AG09309 (cell line): ENCODE measurements at regions not wholly inside any gene's neighbourhood (a gene's known extent, or its start where the extent isn't known, plus 50 kb on each side); places are given as distances from the start of the nearest gene placed in this dataset.

Experiments
- DNase-seq: peaks from one replicate; pipeline ENCODE4 v3.0.0-alpha.2; 2010; ENCODE audit warnings: low read depth
- H3K4me3 ChIP-seq: 2 replicates; pipeline ENCODE4 v1.5.1; 2011; ENCODE audit warnings: mild to moderate bottlenecking, low read depth, low read length, moderate library complexity; ENCODE audit not compliant: control insufficient read depth
- TF ChIP-seq, protein P1 (sequence below): IDR thresholded peaks from 2 replicates; pipeline ENCODE4 v1.5.1; 2011; ENCODE audit warnings: mild to moderate bottlenecking, low read depth, low read length, inconsistent platforms; ENCODE audit not compliant: insufficient read depth, control insufficient read depth; ENCODE audit errors: missing control alignments

DNA sequence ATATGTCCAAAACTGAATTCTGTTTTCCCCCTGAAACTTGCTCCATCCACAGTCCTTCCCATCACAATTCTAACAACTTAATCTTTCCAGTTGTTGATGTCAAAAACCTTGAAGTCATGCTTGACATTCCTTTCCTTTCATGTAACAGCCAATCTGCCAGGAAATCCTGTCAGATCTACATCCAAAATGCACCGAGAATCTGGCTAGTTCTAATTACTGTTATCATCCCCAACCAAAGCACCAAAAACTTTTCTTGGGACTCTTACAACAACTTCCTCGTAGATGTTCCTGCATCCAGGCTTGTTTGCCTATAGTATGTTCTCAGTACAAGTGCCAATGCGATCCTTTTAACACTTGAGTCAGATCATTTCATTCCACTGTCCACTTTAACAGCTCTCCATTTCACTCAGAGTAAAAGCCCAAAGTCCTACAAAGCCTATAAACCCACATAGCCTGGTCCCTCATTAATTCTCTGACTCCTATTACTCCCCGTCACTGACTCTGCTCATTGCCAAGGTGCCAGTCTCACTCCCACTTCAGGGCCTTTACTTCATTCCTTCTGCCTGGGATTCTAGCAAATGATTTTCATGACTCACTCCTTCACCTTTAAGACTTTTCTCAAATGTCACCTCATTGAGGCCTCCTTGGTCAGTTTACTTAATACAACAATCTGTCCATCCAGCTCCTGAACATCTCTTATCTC is 493.2 kb upstream of the NFIA start:
- TF ChIP-seq, protein P1, sequence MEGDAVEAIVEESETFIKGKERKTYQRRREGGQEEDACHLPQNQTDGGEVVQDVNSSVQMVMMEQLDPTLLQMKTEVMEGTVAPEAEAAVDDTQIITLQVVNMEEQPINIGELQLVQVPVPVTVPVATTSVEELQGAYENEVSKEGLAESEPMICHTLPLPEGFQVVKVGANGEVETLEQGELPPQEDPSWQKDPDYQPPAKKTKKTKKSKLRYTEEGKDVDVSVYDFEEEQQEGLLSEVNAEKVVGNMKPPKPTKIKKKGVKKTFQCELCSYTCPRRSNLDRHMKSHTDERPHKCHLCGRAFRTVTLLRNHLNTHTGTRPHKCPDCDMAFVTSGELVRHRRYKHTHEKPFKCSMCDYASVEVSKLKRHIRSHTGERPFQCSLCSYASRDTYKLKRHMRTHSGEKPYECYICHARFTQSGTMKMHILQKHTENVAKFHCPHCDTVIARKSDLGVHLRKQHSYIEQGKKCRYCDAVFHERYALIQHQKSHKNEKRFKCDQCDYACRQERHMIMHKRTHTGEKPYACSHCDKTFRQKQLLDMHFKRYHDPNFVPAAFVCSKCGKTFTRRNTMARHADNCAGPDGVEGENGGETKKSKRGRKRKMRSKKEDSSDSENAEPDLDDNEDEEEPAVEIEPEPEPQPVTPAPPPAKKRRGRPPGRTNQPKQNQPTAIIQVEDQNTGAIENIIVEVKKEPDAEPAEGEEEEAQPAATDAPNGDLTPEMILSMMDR: no peak
- H3K4me3 ChIP-seq: no peak overlapping the region
- no peak for DNase-seq

DNA sequence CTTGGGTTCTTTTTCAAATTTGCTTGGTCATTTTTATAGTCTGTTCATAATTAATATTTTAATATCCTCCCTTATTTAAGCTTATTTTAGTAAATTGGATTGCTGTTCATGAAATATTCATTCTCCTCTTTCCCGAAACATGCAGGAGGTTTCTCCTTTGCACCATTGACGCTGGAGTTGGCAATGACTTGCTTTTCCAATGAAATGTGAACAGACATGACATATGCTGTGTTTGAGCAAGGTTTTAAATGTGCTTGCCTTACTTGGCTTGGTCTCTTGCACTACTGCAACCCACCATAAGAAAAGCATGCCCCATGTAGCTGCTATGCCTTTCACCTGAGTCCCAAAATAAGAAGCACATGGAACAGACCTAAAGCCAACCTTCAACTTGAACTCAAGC is 498.0 kb upstream of the NFIA start:
- no peak overlapping the region for H3K4me3 ChIP-seq
- no peak for DNase-seq
- TF ChIP-seq, protein P1: no peak

DNA sequence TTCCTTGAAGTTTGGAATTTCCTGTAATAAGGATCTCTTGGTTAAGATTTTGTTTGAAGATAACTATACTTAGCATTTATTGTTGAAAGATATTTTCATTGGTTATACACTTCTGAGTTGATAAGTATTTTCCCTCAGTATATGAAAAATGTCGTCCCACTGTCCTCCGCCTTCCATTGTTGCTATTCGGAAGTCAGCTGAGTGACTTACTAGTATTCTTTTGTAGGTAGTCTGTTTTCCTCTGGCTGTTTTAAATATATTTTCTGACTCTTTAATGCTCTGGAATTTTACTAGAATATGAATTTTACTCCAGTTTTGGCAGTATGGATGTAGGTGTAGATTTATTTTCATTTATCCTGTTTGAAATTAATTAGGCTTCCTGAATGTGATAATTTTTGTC is 498.7 kb upstream of the NFIA start:
- no peak for DNase-seq
- TF ChIP-seq, protein P1: no peak
- H3K4me3 ChIP-seq: no peak overlapping the region

DNA sequence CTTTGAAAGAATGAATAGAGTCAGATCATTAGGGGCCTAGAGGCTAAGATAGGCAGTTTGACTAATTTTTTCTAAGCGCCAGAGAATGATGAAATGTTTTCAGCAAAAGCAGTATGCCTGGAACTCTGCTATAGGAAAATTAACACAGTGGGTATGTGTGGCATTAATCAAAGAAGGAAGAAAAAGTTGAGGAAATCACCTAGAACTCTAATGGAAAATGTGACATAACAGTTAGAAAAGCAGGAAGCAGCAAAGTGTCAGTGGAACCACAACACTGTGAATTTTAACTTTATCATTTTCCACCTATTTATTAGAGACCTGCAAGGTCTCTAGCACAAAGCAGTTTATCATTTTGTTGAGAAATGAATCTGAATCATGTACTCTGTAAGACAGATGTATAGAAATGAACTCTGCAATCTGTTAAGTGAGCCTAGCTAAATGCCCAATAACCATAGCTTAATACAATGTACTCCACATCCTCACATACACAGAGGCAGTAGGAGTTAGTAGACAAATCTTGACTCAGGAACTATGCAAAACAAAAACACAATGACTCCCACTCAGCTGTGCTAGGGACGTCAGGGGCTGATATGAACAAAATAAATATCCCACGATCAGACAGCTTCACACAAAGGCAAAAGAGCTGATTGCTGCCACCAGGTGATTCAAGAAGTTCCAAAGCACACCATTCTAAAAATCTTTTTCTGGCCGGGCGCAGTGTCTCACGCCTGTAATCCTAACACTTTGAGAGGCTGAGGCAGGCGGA is 500.7 kb upstream of the NFIA start:
- H3K4me3 ChIP-seq: no peak overlapping the region
- no peak for DNase-seq
- TF ChIP-seq, protein P1: no peak

DNA sequence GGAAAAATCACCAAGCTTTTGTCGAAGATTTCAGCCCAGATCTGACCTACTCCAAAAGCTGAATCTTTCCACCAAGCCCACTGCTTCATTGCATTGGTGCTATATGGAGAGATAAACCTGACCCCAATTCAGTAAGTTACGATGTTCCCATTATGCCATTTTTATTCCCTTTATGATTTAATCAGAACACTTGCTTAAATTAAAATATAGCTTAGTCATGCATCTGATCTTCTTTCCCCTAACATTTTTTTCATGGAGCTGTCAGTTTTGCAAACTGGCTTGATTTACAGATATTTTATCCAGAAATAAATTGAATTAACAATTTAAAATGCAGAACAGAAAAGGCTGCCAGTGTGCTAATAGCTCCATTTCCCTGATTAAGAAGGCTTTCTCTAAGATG is 503.5 kb upstream of the C1orf87 start:
- TF ChIP-seq, protein P1: no peak
- DNase-seq: no peak
- no peak overlapping the region for H3K4me3 ChIP-seq

DNA sequence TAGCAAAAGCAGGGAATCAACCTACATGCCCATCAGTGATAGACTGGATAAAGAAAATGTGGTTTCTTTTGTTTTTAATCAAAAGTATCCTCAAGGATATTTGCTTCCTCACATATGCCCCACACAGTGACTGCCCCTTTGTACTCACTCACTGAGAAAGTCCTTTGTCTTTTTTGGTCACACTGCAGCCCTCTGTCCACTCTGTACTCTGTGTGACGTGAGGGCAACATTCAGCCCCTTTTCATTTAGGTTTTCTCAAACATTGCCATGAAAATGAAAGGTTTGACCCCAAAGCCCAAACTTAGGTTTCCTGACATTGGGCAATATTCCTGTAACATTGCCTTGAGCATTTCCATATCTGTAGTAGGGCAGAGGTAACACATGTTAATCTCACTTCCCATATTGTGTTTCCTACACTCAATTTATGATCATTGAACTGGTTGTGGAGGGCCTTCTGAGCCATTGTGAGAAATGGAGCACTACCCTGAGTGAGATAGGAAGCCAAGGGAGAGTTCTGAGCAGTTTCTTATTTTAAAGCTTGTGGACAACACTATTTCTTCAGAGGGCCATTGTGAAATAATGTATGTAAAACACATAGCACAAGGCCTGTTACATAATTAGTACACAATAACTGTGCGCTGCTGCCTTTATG is 501.9 kb upstream of the C1orf87 start:
- DNase-seq: no peak
- TF ChIP-seq, protein P1: no peak
- no peak overlapping the region for H3K4me3 ChIP-seq
